Activated naive CD8-positive, alpha-beta T cell treated with anti-CD3 and anti-CD28 coated beads for 36 hours (primary cell): ENCODE measurements at regions not wholly inside any gene's neighbourhood (a gene's known extent, or its start where the extent isn't known, plus 50 kb on each side); places are given as distances from the start of the nearest gene placed in this dataset.
"Not testable (repeated sequence)": the region's sequence is repeated elsewhere in the genome, so short reads cannot be mapped to it uniquely, and the experiment has no call there.

ENCODE experiments used
- DNase-seq: peaks from one replicate; pipeline ENCODE4 v3.0.0; 2021
- H3K27ac Mint-ChIP-seq: one replicate; pipeline ENCODE4 v1.8.0; 2022; ENCODE audit warnings: mild to moderate bottlenecking, moderate library complexity, mixed read lengths
- H3K27me3 Mint-ChIP-seq: one replicate; pipeline ENCODE4 v1.8.0; 2022; ENCODE audit warnings: mild to moderate bottlenecking, mixed read lengths
- H3K36me3 Mint-ChIP-seq: one replicate; pipeline ENCODE4 v1.8.0; 2021; ENCODE audit warnings: mild to moderate bottlenecking, mixed read lengths
- H3K4me1 Mint-ChIP-seq: one replicate; pipeline ENCODE4 v1.8.0; 2021; ENCODE audit warnings: mixed read lengths
- H3K4me3 Mint-ChIP-seq: one replicate; pipeline ENCODE4 v1.8.0; 2022; ENCODE audit warnings: mild to moderate bottlenecking, moderate library complexity, mixed read lengths
- H3K9me3 Mint-ChIP-seq: one replicate; pipeline ENCODE4 v1.8.0; 2022; ENCODE audit warnings: mixed read lengths

- Mint-ChIP-seq H3K9me3 (no peaks in the 10 kb centered on the region), H3K4me1 (no peaks in the 10 kb centered on the region), H3K36me3 (no peaks in the 10 kb centered on the region), H3K27me3 (no peaks in the 10 kb centered on the region), H3K4me3 (no peak overlapping the region), H3K27ac (no peak overlapping the region)
- no peak for DNase-seq
Observed at GRCh38 chr19:27955485-27956480, 1257.2 kb downstream of the UQCRFS1 start.

GRCh38 chr19:27942607-27943006 is 1270.3 kb downstream of the UQCRFS1 start:
- H3K27me3 Mint-ChIP-seq, H3K4me3 Mint-ChIP-seq: not testable (repeated sequence)

GRCh38 chr19:27936139-27936538 is 1276.8 kb downstream of the UQCRFS1 start:
- Mint-ChIP-seq H3K27ac (no peak overlapping the region), H3K27me3 (no peaks in the 10 kb centered on the region), H3K9me3 (no peaks in the 10 kb centered on the region), H3K4me3 (no peak overlapping the region), H3K36me3 (no peaks in the 10 kb centered on the region), H3K4me1 (no peaks in the 10 kb centered on the region)
- DNase-seq: no peak

More at GRCh38 chr19:27942607-27943006, 1270.3 kb downstream of the UQCRFS1 start:
- H3K4me1 Mint-ChIP-seq, H3K27ac Mint-ChIP-seq, H3K36me3 Mint-ChIP-seq, DNase-seq: not testable (repeated sequence)
- peaks cover 27% of the 10 kb centered on the region for H3K9me3 Mint-ChIP-seq

DNA sequence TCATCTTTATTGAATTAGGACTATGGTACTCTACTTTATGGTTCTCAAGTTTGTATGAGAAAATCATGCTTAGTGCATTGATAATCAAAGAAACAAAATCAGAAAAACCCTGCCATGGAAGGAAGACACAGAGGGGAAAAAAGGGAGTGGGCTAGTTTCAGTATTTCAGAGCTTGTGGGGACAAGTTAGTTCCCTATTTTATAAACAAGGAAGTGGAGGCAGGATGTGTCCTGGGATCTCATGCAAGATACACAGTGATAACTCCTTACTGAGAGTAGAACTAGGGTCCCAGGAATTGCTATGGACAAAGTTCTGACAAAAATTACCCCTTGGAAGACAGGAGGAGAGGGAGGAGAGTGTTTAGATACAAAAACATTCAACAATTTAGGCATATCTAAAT is 1277.3 kb downstream of the UQCRFS1 start:
- no peaks in the 10 kb centered on the region for H3K4me1 Mint-ChIP-seq

GRCh38 chr19:27929399-27929798 is 1283.6 kb downstream of the UQCRFS1 start:
- Mint-ChIP-seq H3K4me3 (no peak overlapping the region), H3K9me3 (no peaks in the 10 kb centered on the region)

More for the DNA sequence above, 1277.3 kb downstream of the UQCRFS1 start:
- Mint-ChIP-seq H3K27me3 (no peaks in the 10 kb centered on the region), H3K9me3 (no peaks in the 10 kb centered on the region), H3K4me3 (no peak overlapping the region), H3K27ac (no peak overlapping the region), H3K36me3 (no peaks in the 10 kb centered on the region)
- DNase-seq: no peak

GRCh38 chr19:27925202-27925601 is 1287.7 kb downstream of the UQCRFS1 start:
- Mint-ChIP-seq H3K36me3 (no peaks in the 10 kb centered on the region), H3K9me3 (no peaks in the 10 kb centered on the region), H3K4me1 (no peaks in the 10 kb centered on the region), H3K27me3 (no peaks in the 10 kb centered on the region), H3K4me3 (no peak overlapping the region), H3K27ac (no peak overlapping the region)
- no peak for DNase-seq

More at GRCh38 chr19:27929399-27929798, 1283.6 kb downstream of the UQCRFS1 start:
- no peaks in the 10 kb centered on the region for H3K36me3 Mint-ChIP-seq
- no peaks in the 10 kb centered on the region for H3K27me3 Mint-ChIP-seq
- no peak overlapping the region for H3K27ac Mint-ChIP-seq
- H3K4me1 Mint-ChIP-seq: no peaks in the 10 kb centered on the region
- DNase-seq: no peak

- no peaks in the 10 kb centered on the region for H3K4me1 Mint-ChIP-seq
- H3K4me3 Mint-ChIP-seq: no peak overlapping the region
- H3K36me3 Mint-ChIP-seq: no peaks in the 10 kb centered on the region
- no peak overlapping the region for H3K27ac Mint-ChIP-seq
- H3K9me3 Mint-ChIP-seq: no peaks in the 10 kb centered on the region
- peaks cover 3% of the 10 kb centered on the region for H3K27me3 Mint-ChIP-seq
- no peak for DNase-seq
Observed at GRCh38 chr19:27922970-27923369, 1290.0 kb downstream of the UQCRFS1 start.

DNA sequence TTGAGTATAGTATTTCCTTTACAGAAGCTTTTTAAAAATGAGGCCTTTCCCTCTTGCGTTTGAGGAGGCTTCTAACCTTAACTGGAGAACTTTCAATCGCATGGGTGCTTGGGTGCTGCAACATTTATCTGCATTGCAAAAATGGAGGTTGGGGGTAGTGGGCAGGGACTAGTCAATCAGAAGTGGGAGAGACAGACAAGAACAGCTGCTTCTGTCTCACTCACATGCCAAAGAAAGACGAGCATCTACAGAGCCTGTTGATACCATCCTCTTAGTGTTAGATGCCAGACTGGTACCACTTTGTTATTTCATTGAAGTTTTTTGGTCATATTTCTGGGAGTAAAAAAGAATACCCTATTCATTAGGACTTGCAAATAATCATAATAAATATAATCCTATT is 1292.2 kb downstream of the UQCRFS1 start:
- no peaks in the 10 kb centered on the region for H3K36me3 Mint-ChIP-seq

DNA sequence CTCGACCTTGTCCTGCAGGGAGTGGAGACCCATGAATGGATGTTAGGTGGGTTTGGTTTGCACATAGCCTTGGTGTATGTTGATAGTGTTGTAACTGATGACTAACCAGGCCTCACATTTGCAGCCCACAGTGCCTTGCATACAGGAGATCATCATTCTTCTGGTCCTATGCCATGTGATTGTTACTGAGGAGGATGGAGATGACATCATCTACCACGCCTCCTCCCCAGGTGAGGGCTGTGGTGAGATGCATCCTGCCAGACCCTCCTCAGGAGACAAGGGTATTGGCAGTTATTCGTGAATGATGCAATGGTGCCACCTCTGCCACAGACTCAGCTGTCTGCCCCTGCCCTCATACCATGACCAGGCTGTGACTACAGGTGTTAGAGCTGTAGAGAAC is 1294.1 kb downstream of the UQCRFS1 start:
- Mint-ChIP-seq H3K27ac (no peak overlapping the region), H3K9me3 (no peaks in the 10 kb centered on the region), H3K27me3 (peaks cover 3% of the 10 kb centered on the region), H3K36me3 (no peaks in the 10 kb centered on the region), H3K4me3 (no peak overlapping the region), H3K4me1 (no peaks in the 10 kb centered on the region)
- no peak for DNase-seq

More for the DNA sequence above, 1292.2 kb downstream of the UQCRFS1 start:
- Mint-ChIP-seq H3K27ac (no peak overlapping the region), H3K4me3 (no peak overlapping the region), H3K4me1 (no peaks in the 10 kb centered on the region), H3K27me3 (peaks cover 3% of the 10 kb centered on the region), H3K9me3 (no peaks in the 10 kb centered on the region)
- no peak for DNase-seq

DNA sequence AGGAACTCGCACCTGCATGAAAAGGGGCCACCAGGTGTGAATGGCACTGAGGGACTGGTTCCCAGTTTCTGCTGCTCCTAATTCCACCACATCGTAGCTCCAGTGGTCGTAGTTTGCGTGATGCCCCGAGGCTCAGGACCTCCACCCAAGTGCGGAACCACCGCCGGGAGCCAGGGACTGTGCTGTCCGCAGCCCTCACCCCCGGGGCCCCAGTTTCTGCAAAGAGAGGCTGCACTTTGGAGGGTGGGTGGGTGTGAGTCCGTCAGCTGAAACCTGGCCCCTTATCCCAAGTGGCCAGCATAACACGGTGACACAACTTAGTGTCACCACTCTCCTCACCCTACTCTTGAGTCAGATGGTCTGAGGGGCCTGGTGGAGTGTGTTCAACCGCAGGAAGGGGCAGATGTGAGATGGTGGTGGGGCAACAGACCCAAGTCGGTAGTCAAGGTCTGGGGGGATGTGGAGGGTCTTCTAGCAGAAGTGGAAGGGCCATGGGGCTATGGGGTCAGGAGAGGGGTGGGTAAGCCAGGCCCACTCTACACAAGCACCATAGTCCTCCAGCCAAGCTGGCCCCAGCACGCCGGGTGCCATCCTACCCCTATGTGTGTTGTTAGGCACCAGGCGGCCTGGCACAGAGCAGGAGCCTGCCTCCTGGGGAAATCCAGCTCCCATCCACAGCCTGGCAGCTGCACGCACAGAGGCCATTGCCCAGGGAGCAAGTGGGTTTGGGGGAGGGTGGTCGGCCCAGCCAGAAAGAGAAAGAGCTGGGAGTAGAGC is 1301.6 kb downstream of the UQCRFS1 start:
- no peak overlapping the region for H3K27ac Mint-ChIP-seq
- H3K36me3 Mint-ChIP-seq: no peaks in the 10 kb centered on the region
- no peaks in the 10 kb centered on the region for H3K4me1 Mint-ChIP-seq
- no peak for DNase-seq
- no peaks in the 10 kb centered on the region for H3K27me3 Mint-ChIP-seq
- no peaks in the 10 kb centered on the region for H3K9me3 Mint-ChIP-seq
- H3K4me3 Mint-ChIP-seq: no peak overlapping the region

- Mint-ChIP-seq H3K27me3 (no peaks in the 10 kb centered on the region), H3K9me3 (no peaks in the 10 kb centered on the region), H3K4me3 (no peak overlapping the region), H3K27ac (no peak overlapping the region), H3K4me1 (no peaks in the 10 kb centered on the region), H3K36me3 (no peaks in the 10 kb centered on the region)
- DNase-seq: no peak
Observed at GRCh38 chr19:27909861-27910260, 1303.1 kb downstream of the UQCRFS1 start.

DNA sequence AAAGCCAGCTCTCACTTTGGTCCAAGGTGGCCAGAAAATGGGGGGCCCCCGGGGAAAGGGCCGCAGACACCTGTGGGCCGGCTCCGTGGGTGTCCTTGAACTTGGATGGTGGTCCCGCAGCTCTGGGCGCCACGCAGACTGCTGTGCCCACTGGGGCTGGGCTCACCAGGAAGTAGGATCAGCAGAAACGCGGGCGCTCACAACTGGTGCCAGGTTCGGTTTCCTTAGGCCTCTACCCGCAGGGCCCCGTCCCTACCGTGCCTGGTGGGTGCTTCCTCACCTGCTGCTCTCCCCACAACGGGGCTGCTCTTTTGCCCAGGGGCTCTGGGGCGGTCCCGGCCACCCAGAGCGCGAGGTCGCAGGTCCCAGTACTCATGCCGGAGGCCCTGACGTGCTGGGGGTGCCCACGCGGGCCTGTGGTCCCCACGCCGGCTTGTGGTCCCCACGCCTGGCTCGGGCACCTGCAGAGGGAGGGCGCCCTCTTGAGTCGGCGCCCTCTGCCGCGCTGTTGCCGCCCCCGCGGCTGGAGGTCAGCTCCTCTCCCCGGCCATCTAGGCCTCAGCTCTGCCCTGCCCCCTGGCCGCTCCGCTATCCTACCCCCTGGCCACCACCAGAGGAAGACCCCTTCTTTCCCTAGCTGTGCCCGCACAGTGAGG is 1303.6 kb downstream of the UQCRFS1 start:
- H3K27me3 Mint-ChIP-seq: no peaks in the 10 kb centered on the region
- H3K36me3 Mint-ChIP-seq: no peaks in the 10 kb centered on the region
- H3K27ac Mint-ChIP-seq: no peak overlapping the region
- H3K4me3 Mint-ChIP-seq: no peak overlapping the region
- no peaks in the 10 kb centered on the region for H3K9me3 Mint-ChIP-seq
- DNase-seq: no peak
- H3K4me1 Mint-ChIP-seq: no peaks in the 10 kb centered on the region

DNA sequence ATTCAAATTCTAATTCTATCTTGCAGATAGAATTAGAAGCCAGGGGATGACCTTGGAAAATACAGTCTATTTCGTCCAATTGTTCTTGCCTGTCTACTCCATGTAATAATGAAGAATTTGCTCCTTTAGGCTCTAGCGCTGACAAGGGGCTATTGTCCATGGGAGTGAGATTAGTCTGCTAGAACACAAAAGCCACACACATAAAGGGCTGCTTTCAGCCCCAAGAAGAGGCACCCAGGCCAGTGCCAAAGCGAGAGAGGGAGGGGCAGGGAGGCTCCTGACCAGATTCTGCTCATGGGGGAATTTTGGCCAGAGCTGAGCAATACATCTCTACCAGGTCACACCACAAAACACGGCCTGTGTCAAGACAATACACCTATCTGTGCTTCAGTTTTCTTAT is 1306.9 kb downstream of the UQCRFS1 start:
- Mint-ChIP-seq H3K4me3 (no peak overlapping the region), H3K9me3 (no peaks in the 10 kb centered on the region), H3K27me3 (no peaks in the 10 kb centered on the region), H3K4me1 (no peaks in the 10 kb centered on the region), H3K36me3 (no peaks in the 10 kb centered on the region), H3K27ac (no peak overlapping the region)
- no peak for DNase-seq

DNA sequence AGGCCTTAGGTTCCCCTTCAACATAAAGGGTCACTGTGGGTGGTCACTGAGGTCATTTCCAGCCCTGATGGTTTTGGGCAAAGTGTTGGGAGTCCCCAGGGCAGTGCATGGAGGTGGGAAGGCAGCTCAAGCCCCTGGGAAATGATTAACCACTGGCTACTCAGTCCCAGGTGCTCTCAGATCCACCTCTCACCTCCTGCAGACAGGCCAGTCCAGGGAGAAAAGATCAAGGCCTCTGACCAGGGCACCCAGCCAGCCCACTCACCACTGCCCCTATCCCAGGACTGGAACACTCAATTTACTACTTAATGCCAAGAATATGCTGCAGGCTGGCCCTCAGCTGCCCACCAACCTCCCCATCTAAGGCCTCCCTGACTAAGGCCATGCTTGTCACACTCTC is 1307.9 kb downstream of the UQCRFS1 start:
- H3K27ac Mint-ChIP-seq: no peak overlapping the region

GRCh38 chr19:27901078-27901477 is 1311.9 kb downstream of the UQCRFS1 start:
- H3K4me1 Mint-ChIP-seq: no peaks in the 10 kb centered on the region
- H3K4me3 Mint-ChIP-seq: no peak overlapping the region
- H3K27ac Mint-ChIP-seq: no peak overlapping the region
- H3K9me3 Mint-ChIP-seq: no peaks in the 10 kb centered on the region
- no peaks in the 10 kb centered on the region for H3K27me3 Mint-ChIP-seq
- H3K36me3 Mint-ChIP-seq: no peaks in the 10 kb centered on the region
- DNase-seq: no peak

More for the DNA sequence above, 1307.9 kb downstream of the UQCRFS1 start:
- no peaks in the 10 kb centered on the region for H3K27me3 Mint-ChIP-seq
- no peak for DNase-seq
- H3K4me1 Mint-ChIP-seq: no peaks in the 10 kb centered on the region
- H3K4me3 Mint-ChIP-seq: no peak overlapping the region
- no peaks in the 10 kb centered on the region for H3K9me3 Mint-ChIP-seq
- H3K36me3 Mint-ChIP-seq: no peaks in the 10 kb centered on the region
